Activated CD8-positive, alpha-beta memory T cell treated with anti-CD3 and anti-CD28 coated beads, Interleukin-2, amount 50 U/mL, for 24 hours (primary cell): ENCODE measurements at regions not wholly inside any gene's neighbourhood (a gene's known extent, or its start where the extent isn't known, plus 50 kb on each side); places are given as distances from the start of the nearest gene placed in this dataset.

ENCODE experiments used
- DNase-seq: peaks from one replicate; pipeline ENCODE4 v3.0.0-alpha.2; 2020; ENCODE audit errors: extremely low read depth

DNA sequence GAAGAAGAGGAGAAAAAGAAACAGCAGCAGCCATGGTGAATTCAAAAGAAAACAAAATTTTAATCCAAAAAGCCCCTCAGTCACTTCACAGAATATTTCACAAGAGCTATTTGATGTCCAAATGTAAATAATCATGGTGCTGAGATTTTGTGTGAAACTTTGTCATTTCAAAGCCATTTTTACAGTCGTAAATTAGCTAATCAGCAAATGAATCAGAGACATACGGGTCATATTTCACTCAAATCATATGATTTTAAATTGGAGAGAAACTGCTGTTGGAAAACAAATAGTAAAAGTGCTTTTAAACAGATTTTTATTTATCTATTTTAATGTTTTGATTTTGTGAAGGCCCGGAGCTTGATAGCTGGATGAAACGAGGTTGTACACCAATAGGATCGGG is 101.4 kb upstream of the SMIM23 start:
- DNase-seq, result no peak

DNA sequence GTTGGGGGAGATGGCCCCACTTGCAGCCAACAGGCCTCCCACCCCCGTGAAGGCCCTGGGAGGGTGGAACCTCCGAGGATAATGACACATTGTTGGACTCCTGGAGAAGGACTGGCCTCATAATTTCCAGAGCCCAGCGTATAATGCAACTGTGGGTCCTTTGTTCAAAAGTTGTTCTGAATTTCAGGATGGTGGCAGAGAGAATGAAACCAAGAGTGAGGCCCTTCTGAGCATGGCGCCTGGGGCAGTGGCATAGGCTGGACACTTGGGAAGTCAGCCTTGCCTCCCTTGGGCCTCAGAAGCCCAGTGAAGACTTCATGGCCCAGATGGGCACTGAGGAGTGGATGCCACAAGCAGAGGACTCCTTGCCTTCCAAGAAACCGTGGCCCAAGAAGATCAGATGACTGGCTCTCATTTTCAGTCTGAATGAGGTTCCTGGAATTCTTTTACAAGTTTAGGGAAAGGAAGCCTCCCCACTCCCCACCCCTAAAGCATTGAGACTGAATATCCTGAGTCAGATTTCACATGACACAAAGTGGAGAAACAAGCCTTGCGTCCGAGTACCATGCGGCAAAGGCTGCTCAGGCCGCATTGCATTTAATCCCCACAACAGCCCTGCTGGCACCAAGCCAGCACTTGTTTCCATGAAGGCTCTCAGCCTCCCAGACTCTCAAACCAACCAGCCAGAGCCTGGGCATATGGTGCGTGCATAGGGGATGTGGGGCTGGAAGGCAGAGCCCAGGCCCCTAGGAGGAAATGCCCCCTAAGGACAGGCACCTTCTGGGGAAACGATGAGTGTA is 96.7 kb upstream of the SMIM23 start:
- no peak for DNase-seq

DNA sequence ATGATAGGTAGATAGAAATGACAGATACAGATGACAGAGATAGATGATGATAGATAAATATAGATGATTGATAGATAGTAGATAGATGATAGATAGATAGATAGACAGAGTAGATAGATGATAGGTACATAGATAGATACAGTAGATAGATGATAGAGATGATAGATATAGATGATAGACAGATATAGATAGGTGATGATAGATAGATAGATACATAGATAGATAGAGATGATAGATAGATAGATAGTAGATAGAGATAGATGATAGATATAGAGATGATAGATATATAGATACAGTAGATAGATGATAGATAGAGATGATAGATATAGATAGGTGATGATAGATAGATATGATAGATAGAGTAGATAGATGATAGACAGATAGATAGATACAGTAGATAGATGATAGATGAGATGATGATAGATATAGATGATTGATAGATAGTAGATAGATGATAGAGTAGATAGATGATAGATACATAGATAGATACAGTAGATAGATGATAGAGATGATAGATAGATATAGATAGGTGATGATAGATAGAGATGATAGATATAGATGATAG is 95.7 kb upstream of the SMIM23 start:
- DNase-seq, result no peak

DNA sequence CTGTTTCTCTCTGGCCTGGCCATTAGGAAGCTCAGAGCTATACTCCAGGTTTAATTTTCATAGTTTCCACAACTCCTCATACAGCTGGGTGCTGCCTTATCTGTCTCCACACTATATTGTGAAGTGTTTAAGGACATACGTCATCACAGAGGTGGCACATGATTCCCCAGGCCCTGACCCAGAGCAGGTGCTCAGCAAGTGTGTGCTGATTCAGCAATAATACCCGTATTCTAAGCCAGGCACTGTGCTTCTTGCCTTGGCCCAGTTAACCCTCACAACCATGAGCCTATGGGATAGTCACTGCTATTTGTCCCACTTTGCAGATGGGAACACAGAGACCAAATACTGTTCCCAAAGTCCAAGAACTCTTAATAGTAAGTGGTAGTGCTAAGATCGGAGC is 93.5 kb upstream of the SMIM23 start:
- no peak for DNase-seq

DNA sequence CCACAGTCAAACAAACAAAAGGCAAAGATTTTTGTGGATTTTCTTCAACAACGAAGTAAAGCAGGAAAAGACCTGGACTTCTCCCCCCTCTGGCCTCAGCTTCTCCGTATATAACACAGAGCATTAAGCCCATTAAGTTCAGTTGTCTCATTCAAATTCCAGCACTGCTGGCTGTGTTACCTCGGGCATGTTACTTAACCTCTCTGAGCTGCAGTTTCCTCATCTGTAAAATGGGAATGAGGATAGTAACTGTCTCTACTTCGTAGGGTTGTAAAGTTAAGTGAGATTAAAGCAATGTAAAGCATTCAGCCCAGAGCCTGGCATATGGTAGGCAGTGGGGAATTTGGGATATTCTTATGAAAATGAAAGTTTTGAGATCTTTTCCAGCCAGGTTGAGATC is 92.7 kb upstream of the SMIM23 start:
- no peak for DNase-seq

DNA sequence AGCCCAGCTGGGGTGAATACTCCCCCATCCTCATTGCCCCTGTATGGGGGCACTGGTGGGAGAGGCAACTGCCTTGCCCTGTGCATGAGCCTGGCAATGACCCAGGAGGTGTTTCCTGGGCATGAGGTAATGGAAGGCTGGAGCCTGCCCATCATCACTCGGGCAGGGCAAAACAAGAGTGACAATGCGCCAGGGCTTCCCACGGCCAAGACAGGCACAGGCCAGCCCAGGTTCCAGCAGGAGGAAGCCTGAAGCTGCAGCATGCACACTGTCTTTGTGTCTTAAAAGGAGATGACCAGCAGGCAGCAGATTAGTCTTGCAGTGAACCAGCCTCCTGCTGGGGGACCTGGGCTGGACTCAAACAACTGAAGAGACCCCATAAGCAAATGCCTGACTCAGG is 92.2 kb upstream of the SMIM23 start:
- DNase-seq, result no peak

DNA sequence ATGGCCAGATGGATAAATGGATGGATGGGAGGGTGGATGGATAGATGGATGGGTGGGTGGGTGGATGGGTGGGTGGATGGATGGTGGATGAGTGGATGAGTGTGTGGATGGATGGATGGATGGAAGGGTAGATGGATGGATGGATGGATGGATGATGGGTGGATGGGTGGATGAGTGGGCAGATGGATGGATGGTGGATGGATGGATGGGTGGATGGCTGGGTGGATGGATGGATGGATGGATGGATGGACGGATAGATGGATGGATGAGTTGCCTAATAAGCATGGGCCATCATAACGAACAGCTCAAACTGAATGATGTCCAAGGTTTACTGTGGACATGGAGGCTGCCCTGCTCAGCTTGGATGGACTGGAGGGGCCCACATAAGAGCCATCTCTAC is 89.8 kb upstream of the SMIM23 start:
- DNase-seq, result no peak

DNA sequence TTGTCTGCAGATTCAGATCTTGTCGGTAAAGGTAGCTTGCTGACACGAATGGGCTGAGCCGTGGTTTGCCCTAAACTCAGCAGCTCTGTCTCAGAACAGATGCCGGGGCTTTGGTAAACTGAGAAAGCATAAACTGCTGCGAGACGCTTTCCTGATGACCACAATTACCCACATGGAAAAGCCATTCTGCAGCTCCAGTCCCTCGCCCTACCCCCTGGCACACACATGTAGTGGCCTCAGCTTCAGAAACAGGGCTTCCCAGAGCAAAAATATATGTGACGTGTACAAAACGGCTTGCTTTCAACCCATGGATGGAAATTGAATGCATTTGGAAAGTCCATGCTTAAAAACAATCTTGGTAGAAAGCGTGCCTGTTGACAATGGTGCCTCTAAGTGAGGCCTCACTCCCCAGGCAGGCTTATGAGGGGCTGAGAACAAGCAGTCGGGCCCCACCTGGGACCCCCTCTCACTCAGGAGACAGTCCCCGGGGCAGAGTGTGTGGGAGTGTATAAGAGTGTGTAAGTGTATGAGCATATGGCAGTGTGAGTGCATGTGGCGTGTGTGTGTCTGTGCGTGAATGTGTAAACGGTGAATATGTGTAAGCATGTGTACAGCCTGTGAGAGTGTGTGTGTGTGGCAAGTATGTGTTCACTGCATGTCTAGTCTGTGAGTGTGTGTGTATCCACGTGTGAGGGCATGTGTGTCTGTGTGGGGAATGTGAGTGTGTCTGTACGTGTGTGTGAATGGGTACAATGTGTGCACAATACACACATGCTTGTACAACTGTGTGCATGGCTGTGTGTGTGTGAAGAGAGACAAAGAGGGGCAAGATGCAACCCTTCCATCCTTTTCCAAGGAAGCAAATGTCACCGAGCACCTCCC is 88.2 kb upstream of the SMIM23 start:
- no peak for DNase-seq

DNA sequence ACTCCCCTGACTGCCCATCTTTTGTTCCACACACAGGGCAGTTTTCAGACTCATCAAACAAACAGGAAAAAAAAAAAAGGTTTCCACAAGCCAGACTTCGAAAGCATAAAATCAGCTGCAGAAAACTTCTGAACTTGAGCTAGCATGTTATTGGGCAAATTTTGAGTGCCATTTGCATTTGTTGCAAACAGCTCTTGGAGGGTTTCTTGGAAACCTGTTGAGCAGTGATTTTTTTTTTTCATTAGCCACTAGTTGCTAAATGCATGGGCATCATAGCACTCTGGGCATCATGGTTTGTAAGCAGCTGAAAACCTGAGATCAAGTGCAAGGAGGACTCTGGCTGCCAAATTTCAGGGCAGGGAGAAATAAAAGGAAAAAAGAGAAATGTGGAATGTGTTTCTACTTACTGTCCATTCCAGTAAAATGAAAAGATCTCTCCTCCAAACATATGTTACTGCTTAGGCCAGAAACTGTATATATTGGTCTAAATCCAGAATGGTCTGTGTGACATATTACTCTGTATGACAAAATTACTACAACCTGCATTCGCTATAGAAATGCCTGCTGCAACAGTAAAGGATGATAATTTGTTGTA is 85.2 kb upstream of the SMIM23 start:
- DNase-seq, result no peak

DNA sequence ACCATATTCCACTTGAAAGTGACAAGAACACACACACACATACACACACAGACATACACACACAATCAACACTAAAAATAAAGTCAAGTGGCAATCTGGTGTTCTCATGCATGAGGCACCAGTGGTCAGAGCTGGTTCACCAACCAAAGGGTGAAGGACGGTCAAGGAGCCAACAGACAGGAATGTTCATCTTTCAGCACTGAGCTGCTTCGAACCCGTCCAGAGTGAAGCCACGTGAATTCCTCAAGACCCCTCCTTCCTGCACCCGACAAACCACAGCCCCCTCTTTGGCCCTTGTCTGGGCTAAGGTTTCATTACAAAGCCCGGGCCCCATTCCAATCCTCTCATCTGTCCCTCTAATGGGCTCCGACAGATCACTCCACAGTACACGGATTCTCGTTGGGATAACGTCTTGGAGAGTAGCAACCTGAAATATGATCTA is 84.5 kb upstream of the SMIM23 start:
- no peak for DNase-seq

DNA sequence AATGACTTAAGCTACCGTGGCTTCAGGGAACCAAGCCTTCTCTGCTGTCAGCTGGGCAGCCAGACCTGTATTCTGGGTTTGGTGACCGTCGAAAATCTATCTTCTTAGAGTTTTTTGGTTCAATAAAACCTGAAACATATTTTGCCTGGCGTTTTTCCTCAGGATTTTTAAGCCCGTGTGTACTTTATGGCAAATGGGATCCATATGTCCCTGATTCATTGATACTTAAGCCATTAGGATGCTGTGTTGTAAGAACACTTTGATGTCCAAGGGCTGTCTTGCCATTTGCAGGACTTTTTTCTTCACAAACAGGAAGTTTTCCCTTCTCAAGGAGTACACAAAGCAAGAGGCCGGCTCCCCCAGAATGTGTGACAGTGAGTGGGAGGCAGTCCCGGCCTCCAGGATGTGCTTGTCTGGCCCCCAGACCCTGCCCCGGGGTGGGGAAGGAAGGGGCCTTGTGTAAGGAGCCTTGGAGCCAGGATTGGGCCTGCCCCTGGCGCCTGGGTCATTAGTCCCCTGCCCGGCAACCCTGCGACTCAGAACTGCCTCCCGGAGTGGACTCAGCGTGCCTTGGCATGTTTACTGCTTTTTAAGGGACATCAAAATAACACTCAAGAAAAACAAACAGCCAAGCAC is 83.4 kb upstream of the SMIM23 start:
- no peak for DNase-seq

DNA sequence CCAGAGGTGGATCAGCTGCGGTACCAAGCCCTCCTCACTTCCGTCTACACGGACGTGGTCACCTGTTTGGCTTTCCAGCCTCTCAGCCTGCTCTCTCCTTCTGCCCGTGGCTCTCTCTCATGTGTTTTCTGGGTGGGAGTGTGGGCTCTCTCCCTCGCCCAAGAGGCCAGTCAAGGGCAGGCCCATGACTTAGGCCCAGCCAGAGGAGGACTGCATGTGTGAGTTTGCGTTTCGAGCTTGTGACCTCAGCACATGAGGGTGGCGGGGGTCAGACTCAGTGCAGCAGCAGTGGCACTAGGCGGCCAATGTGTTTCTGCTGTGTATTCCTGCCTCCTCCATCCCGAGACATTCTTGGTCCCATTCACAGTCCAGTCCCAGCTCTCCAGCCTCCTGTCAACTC is 82.5 kb upstream of the SMIM23 start:
- DNase-seq, result no peak

DNA sequence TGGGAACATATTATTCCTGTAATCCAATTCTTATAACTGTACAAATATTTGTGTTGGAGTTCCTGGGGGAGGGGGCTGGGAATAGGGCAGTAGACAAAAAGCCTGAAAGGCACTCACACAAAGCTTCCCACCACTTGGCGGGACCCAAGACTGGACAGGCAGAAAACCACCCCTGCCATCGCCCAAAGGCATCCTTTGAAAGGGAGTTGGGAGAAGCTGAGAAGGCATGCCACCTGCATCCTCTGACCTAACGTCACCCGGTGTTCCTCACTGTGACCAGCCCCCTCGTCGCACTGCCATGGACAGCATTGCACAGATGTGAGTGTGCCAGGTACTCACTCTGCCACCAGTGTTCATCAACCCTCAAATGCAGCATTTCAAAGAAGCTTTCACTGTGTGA is 80.6 kb upstream of the SMIM23 start:
- DNase-seq, result no peak

DNA sequence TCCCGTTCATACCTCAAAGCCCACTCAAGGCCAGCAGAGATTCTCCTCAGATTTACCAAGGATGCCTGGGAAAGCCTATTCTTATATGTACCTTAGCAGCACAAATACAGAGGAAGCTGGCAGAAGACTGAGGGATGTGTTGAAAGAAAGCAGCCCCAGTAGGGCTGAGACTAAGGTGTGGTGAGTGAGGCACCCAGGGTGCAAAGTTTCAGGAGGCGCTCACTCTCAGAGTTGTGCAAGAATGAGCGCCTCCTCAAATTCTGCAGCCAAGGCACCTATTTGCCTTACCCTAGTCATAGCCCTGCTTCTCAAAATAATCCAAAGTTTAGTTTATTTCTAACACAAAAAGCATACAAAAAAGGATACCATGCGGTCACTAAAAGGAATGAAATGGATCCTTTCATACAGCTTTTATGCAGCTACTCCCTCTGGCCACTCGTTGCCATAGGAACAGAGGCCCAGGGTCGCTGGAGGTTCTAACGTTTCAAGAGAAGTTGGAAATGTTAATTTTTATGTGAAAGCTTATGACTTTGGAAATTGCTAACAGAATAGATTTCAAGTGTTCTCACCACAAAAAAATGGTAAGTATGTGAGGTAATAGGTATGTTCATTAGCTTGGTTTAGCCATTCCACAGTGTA is 79.7 kb upstream of the SMIM23 start:
- DNase-seq, result no peak

DNA sequence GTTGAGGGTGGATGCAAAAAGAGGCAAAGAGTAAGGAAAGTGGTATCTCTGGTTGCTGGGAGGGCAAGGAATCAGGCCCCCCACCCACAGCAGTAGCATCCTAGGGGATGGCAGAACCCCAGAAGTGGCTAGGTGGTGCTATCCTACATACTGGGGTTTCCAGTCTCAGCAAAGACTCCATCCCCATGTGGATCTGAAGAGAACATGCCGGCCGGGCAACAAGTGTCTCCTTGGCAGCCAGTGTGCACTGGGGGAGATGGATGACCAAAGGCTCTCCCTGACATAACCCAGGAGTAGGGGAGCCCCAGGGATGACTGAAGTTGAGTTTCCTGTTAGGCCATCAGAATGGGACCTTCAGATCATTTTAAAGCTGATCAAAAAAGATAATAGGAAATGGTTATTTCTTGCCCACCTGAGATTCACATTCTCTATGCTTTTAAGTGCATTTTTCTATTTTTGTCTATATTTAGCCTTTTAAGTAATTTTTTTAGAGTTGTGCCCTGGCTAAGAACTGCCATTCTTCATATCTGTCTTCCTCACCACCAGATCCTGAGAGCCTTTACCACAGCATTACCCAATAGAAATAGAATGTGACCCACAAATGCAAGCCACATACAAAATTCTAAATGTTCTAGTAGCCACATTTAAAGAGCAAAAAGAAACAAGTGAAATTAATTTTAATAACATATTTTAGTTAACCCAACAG is 78.7 kb upstream of the SMIM23 start:
- no peak for DNase-seq

DNA sequence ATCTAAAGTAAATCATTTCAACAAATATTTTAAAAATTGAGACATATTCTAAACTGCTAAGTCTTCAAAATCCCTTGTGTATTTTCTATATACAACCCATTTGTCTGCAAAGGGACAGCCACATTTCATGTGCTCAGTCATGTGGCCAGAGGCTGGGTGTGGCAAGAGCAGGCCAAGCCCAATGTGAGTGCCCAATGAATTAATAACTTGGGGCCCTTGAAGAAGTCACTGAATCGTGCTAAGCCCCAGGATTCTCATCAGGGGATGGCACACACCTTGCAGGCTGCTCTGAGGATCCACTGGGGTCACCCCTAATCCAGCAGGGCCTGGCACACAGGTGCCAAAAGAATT is 78.2 kb upstream of the SMIM23 start:
- no peak for DNase-seq

DNA sequence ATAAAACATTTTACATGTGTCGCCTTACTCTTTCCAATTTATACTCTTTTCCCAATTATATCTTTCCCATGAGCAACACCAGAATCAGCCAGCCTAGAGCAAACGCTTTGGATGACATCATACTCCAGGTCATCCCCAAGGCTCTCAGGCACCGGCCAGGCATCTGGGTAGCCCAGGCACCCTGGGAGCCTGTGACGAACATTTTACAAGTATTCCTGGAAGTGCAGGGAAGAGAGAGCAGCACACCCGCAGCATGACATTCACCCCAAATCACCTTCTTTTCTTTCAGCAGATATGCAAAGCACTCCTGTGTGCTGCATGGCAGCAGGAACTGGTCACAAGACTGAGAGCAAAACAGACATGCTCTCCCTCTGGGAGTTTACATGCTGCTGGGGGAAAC is 75.7 kb upstream of the SMIM23 start:
- DNase-seq, result no peak

DNA sequence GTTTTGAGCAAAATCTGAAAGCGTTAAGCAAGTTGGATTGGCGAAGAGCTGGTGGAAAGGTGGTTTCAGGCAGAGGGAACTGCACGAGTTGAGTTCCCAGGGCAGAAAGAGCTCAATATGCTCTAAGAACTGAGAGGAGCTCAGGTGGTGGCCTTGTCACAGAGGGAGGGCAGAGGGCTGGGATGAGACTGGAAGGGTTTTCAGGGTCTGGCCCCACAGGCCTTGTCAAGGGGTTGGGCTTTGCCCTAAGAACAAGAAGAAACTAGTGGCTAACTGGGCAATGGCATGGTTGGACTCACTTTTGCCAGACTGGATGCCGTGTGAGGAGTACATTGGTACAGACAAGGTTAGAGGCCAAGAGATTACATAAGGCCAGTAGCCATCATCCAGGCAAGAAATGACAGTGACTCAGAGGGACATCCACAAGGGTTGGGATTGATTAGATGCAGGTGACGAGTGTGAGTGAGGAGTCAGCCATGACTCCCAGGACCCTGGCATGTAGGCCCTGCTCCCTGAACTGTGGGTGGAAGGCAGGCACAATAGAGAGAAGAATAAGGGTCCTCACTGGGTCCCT is 75.1 kb upstream of the SMIM23 start:
- no peak for DNase-seq

DNA sequence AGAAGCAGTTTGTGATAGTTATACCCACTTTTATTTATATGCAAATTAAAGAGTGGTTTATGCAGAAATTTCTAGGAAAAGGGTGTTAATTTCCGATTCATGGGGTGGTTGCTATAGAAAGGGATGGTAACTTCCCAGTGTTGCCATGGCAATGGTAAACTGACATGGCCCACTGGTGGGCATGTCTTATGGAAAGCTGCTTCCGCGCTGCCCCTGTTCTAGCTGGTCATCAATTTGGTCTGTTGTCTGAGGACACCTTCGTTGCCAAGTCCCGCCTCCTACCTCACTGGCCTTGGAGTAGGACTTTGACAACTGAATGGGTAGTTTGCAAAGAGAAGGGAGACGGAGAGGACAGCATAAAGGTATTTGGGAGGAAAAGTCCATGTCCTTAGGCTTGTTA is 74.0 kb upstream of the SMIM23 start:
- no peak for DNase-seq

DNA sequence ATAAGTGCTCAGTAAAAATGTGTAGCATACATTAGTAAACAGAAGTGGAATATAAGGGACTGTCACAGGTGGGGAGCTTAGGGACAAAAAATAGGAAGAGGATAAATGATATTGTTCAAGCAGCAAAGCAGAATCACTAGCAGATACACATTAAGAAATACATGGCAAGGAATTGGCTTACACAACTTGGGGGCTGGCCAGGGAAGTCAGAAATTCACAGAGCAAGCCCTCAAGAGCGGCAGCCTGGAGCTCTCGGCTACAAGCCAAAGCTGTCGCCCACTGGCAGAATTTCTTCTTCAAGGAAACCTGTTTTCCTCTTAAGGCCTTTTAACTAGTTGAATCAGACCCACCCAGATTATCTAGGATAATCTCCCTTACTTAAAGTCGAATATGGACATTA is 73.0 kb upstream of the SMIM23 start:
- no peak for DNase-seq

DNA sequence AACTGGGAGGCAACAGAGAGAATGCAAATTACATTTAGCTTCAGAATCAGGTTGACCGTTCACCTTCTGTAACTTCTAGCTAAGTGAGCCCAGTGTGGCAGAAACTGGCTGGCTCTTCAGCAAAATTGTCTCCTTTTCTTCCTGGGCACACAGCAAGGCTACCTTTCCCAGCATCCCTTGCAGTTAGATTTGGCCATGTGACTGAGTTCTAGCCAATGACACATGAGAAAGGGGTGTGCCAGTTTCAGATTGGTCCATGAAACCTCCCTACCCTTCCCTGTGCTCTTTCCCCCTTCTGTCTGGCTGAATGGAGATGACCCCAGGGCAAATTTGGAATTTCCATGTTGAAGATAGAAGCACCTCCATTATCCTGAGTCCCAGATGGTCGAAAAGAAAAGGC is 72.5 kb upstream of the SMIM23 start:
- DNase-seq, result no peak
